Cardiac fibroblast (primary cell): ENCODE measurements at regions not wholly inside any gene's neighbourhood (a gene's known extent, or its start where the extent isn't known, plus 50 kb on each side); places are given as distances from the start of the nearest gene placed in this dataset.

Experiments
- DNase-seq, 2 donors: peaks; one replicate each; pipeline versions ENCODE4 v3.0.0 to v3.0.0-alpha.2; 2010; ENCODE audit warnings: low read depth in 2 of 2
- H3K4me3 ChIP-seq, 2 donors: replicated peaks in 1 of 2; 1 replicate in 1 of 2; 2 replicates in 1 of 2; pipeline ENCODE4 v1.5.1; 2011; ENCODE audit warnings: low read depth in 2 of 2, low read length in 2 of 2, mild to moderate bottlenecking in 2 of 2, moderate library complexity in 1 of 2
- CTCF ChIP-seq: IDR thresholded peaks from one replicate; pipeline ENCODE4 v1.5.1; 2011; ENCODE audit warnings: low read depth, mild to moderate bottlenecking, low read length, inconsistent platforms

GRCh38 chr12:107233551-107233950, 140.2 kb upstream of the CRY1 start:
- no peak for TF ChIP-seq CTCF
- no peak overlapping the region for H3K4me3 ChIP-seq
- DNase-seq, result no peak

DNA sequence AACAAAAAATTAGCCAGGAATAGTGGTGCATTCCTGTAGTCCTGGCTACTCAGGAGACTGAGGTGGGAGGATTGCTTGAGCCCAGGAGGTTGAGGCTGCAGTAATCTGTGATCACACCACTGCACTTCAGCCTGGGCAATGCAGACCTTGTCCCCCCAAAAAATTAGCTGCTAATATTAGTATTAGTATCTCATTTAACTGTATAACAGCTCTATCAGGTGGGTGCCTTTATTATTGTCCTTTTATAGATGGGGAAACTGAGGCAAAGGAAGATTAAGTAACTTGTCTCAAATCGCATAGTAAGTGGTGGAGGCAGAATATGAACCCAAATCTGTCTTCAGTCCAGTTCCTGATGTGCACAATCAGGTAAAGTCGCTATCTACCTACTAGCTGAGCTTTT, 142.3 kb upstream of the CRY1 start:
- no peak for DNase-seq
- TF ChIP-seq CTCF, result no peak
- no peak overlapping the region for H3K4me3 ChIP-seq

DNA sequence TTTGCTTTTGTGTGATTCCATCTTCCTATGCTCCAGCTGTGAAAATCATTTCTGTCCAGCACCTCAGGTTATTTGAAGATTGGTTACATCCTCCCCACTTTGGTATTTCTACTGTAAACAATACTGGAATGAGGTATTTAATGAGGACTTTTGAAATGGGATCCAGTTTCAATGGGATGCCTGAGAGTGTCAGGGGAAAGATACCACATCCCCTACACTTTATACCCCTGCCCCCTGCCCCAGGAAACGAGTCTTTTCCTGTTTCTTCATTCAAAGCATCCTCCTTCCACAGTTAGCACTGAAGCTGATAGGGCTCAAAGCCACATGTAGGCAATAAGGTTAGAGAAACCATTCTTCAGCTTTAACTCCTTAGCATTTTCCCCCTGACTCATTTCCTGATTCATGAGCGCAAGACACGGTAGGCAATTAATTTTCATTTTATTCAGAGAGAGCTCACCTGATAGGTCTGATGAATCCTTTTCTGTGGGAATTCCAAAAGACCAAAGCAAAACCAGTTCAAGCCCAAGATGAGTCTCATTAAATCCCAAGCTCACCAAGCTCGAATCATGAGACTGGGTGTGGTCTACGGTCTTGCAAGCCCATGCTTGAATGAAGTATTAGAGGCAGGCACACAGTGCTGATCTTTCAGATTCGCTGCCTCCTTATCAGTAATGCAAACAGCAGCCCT, 143.6 kb upstream of the CRY1 start:
- no peak for TF ChIP-seq CTCF
- peak in 1 of 2 donors; percentile 3 for DNase-seq
- no peak overlapping the region for H3K4me3 ChIP-seq

DNA sequence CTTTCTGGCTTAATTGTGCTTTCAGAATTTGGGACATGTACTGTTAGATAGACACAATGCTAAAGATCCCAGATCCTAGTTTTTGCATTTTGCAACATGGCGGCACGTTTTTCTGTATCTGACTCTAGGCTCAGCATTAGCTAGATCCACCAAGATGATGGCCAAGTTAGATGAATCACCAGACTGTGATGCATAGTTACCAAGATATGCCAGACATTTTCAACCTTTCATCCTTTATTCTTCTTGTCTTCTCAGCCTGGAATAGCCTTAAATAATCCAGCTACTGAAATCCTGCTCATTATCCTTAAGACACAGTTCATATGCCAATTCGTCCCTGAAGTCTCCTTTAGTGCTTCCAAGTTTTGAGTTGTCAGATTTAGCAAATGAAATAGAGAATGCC, 144.9 kb upstream of the CRY1 start:
- no peak overlapping the region for H3K4me3 ChIP-seq
- peak in 1 of 2 donors; percentile 15 for DNase-seq
- no peak for TF ChIP-seq CTCF

DNA sequence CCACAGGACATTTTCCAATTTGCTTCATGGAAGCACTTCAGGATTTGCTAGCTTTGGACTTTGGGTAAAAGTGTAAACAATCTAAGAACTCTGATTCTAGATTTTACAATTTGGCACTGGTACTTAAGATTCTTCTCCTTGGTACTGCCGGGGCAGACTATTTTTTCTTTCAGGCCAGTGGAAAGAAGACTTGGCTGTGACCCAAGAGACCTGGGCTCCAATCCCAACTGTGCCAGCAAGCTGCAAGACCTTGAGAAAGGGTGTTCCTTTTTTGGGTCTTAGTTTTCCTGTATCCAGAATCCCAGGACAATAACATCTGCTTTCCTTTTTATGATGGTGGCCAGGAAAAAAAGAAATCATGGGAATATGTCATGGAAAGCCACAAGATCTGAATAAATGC, 148.1 kb upstream of the CRY1 start:
- no peak for TF ChIP-seq CTCF
- no peak for DNase-seq
- no peak overlapping the region for H3K4me3 ChIP-seq

GRCh38 chr12:107242189-107242588, 148.8 kb upstream of the CRY1 start:
- H3K4me3 ChIP-seq, result no peak overlapping the region
- TF ChIP-seq CTCF, result no peak
- no peak for DNase-seq

DNA sequence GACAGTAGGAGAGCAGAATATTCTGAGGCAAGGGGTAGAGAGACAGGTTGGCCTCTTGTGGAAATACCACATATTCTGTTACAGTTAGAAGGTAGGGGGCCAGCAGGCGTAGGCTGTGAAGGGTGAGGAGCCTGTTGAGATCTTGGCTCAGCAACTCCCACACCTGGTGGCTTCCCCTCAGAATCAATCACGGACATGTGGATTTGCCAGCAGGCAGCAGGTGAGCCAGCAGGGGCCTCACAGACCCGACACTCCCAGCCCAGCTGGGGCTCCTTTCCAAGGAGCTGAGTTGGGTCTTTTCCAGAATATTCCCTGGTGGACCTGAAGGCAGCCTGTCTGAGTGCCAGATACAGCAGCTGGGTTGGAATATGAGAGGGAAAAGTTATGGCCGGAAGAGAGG, 150.0 kb upstream of the CRY1 start:
- TF ChIP-seq CTCF, result no peak
- no peak overlapping the region for H3K4me3 ChIP-seq
- no peak for DNase-seq
